Endothelial cell (in vitro differentiated cells): ENCODE measurements at regions not wholly inside any gene's neighbourhood (a gene's known extent, or its start where the extent isn't known, plus 50 kb on each side); places are given as distances from the start of the nearest gene placed in this dataset.

ENCODE experiments used
- DNase-seq: peaks from one replicate; pipeline ENCODE4 v3.0.0; 2021; ENCODE audit warnings: low spot score
- H3K27ac Mint-ChIP-seq: one replicate; pipeline ENCODE4 v1.8.0; 2021; ENCODE audit warnings: mixed read lengths, inconsistent platforms; ENCODE audit not compliant: unreplicated experiment
- H3K27me3 Mint-ChIP-seq: one replicate; pipeline ENCODE4 v1.8.0; 2021; ENCODE audit warnings: mild to moderate bottlenecking, moderate library complexity, mixed read lengths, inconsistent platforms; ENCODE audit not compliant: unreplicated experiment
- H3K36me3 Mint-ChIP-seq: one replicate; pipeline ENCODE4 v1.8.0; 2021; ENCODE audit warnings: mild to moderate bottlenecking, low read depth, mixed read lengths, inconsistent platforms; ENCODE audit not compliant: unreplicated experiment
- H3K4me1 Mint-ChIP-seq: one replicate; pipeline ENCODE4 v1.8.0; 2021; ENCODE audit warnings: mild to moderate bottlenecking, mixed read lengths, inconsistent platforms; ENCODE audit not compliant: unreplicated experiment
- H3K4me3 Mint-ChIP-seq: one replicate; pipeline ENCODE4 v1.8.0; 2021; ENCODE audit warnings: mild to moderate bottlenecking, mixed read lengths, inconsistent platforms; ENCODE audit not compliant: unreplicated experiment
- H3K9me3 Mint-ChIP-seq: one replicate; pipeline ENCODE4 v1.8.0; 2021; ENCODE audit warnings: mixed read lengths, inconsistent platforms; ENCODE audit not compliant: unreplicated experiment
- CTCF ChIP-seq: fragments of 200-600 bp; sonication (generic); IDR thresholded peaks from one replicate; pipeline ENCODE4 v1.5.0; 2021; ENCODE audit warnings: antibody characterized with exemption; ENCODE audit not compliant: unreplicated experiment

- Mint-ChIP-seq H3K9me3 (no peaks in the 10 kb centered on the region), H3K4me1 (peaks cover 20% of the 10 kb centered on the region), H3K27me3 (peaks cover 2% of the 10 kb centered on the region), H3K4me3 (peak overlapping the region; percentile 2), H3K27ac (peak overlapping the region; percentile 99), H3K36me3 (no peaks in the 10 kb centered on the region)
- TF ChIP-seq CTCF, result no peak
- DNase-seq, result no peak
Measured at GRCh38 chr15:92818651-92819277, 81.4 kb upstream of the CHD2 start.

GRCh38 chr15:92819278-92820235, 80.6 kb upstream of the CHD2 start:
- TF ChIP-seq CTCF, result no peak
- no peaks in the 10 kb centered on the region for H3K36me3 Mint-ChIP-seq
- no peaks in the 10 kb centered on the region for H3K9me3 Mint-ChIP-seq
- H3K27ac Mint-ChIP-seq, result peak overlapping the region; percentile 99
- DNase-seq, result no peak
- H3K27me3 Mint-ChIP-seq, result peaks cover 2% of the 10 kb centered on the region
- peaks cover 20% of the 10 kb centered on the region for H3K4me1 Mint-ChIP-seq
- H3K4me3 Mint-ChIP-seq, result peak overlapping the region; percentile 56

- Mint-ChIP-seq H3K27ac (peak overlapping the region; percentile 99), H3K4me3 (peak overlapping the region; percentile 60), H3K36me3 (no peaks in the 10 kb centered on the region), H3K4me1 (peaks cover 20% of the 10 kb centered on the region), H3K9me3 (no peaks in the 10 kb centered on the region), H3K27me3 (peaks cover 2% of the 10 kb centered on the region)
- no peak for TF ChIP-seq CTCF
- DNase-seq, result peak; percentile 95
Measured at GRCh38 chr15:92820236-92821021, 79.7 kb upstream of the CHD2 start.

- H3K27me3 Mint-ChIP-seq, result no peaks in the 10 kb centered on the region
- no peak for DNase-seq
- H3K4me3 Mint-ChIP-seq, result no peak overlapping the region
- H3K9me3 Mint-ChIP-seq, result no peaks in the 10 kb centered on the region
- no peaks in the 10 kb centered on the region for H3K36me3 Mint-ChIP-seq
- TF ChIP-seq CTCF, result no peak
- H3K4me1 Mint-ChIP-seq, result peaks cover 20% of the 10 kb centered on the region
- peak overlapping the region; percentile 80 for H3K27ac Mint-ChIP-seq
Measured at GRCh38 chr15:92821491-92822116, 78.5 kb upstream of the CHD2 start.
